ENCODE measurements at regions not wholly inside any gene's neighbourhood (a gene's known extent, or its start where the extent isn't known, plus 50 kb on each side); places are given as distances from the start of the nearest gene placed in this dataset.

DNA sequence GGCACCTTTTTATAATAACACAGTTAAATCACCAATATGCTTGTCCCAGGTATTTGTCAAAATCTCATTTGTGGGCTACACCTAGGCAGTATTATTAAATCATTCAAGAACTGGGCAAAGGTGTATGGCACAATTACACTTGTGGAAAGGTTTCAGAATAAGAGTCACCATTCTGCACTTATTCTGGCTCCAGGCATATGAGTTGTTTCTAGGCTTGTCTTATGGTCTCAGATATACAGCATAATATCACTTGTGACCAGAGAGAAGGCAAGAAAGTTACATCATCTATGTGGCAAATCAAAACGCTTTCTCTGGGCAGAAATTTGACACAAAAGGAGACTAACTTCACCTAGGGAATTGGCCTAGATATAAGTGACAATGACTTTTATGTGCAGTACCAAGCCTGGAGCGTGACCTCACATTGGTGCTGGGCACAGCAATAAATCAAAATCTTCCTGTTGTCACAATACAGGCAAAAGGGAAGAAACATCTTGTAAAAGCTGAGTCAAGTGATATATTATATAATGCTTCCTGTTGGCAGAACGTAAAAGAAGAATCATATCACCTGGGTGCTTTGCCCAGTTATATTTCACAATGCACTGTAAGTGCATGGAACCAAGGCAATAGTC, 959.9 kb upstream of the AMELY start:
- TF ChIP-seq, protein P1, sequence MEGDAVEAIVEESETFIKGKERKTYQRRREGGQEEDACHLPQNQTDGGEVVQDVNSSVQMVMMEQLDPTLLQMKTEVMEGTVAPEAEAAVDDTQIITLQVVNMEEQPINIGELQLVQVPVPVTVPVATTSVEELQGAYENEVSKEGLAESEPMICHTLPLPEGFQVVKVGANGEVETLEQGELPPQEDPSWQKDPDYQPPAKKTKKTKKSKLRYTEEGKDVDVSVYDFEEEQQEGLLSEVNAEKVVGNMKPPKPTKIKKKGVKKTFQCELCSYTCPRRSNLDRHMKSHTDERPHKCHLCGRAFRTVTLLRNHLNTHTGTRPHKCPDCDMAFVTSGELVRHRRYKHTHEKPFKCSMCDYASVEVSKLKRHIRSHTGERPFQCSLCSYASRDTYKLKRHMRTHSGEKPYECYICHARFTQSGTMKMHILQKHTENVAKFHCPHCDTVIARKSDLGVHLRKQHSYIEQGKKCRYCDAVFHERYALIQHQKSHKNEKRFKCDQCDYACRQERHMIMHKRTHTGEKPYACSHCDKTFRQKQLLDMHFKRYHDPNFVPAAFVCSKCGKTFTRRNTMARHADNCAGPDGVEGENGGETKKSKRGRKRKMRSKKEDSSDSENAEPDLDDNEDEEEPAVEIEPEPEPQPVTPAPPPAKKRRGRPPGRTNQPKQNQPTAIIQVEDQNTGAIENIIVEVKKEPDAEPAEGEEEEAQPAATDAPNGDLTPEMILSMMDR (IDR thresholded peaks at IDR 0.05) = no peak
- TF ChIP-seq POLR2A (IDR thresholded peaks at IDR 0.05) = no peak
